ENCODE measurements at regions not wholly inside any gene's neighbourhood (a gene's known extent, or its start where the extent isn't known, plus 50 kb on each side); places are given as distances from the start of the nearest gene placed in this dataset.

DNA sequence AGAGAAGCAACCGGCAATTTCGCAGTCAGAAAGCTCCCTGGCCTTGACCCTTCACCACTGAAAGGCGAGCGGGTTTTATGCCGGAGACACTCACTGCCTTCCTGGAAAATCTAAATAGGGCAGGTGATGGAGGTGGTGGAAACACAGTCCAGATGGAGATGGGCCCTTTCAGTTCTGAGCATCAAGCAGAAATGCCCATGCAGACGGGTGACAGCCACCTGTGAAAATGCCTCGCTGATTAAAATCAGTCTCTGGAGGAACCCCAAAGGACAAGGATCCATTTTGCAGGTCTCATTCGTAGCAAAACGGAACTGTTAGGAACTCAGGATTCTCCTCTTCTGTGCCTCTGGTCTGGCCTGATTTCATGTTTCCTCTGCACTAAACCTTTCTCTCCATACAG is 74.2 kb downstream of the FZD10 start:
- TF ChIP-seq, protein P1, sequence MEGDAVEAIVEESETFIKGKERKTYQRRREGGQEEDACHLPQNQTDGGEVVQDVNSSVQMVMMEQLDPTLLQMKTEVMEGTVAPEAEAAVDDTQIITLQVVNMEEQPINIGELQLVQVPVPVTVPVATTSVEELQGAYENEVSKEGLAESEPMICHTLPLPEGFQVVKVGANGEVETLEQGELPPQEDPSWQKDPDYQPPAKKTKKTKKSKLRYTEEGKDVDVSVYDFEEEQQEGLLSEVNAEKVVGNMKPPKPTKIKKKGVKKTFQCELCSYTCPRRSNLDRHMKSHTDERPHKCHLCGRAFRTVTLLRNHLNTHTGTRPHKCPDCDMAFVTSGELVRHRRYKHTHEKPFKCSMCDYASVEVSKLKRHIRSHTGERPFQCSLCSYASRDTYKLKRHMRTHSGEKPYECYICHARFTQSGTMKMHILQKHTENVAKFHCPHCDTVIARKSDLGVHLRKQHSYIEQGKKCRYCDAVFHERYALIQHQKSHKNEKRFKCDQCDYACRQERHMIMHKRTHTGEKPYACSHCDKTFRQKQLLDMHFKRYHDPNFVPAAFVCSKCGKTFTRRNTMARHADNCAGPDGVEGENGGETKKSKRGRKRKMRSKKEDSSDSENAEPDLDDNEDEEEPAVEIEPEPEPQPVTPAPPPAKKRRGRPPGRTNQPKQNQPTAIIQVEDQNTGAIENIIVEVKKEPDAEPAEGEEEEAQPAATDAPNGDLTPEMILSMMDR (IDR thresholded peaks at IDR 0.05) = no peak
- no peak overlapping the region for H3K9ac ChIP-seq (ENCODE audit: low read depth in 2 of 2, low read length in 2 of 2)
- intact Hi-C loops (cut with DNase I) = no loop called here
- H3K4me3 ChIP-seq = no peak overlapping the region
- H3K27ac ChIP-seq = no peak overlapping the region
- no peak for DNase-seq
- H3K36me3 ChIP-seq = no peaks in the 10 kb centered on the region
- no peaks in the 10 kb centered on the region for H3K9me3 ChIP-seq
- H3K27me3 ChIP-seq = no peaks in the 10 kb centered on the region
- no peaks in the 10 kb centered on the region for H3K4me1 ChIP-seq

DNA sequence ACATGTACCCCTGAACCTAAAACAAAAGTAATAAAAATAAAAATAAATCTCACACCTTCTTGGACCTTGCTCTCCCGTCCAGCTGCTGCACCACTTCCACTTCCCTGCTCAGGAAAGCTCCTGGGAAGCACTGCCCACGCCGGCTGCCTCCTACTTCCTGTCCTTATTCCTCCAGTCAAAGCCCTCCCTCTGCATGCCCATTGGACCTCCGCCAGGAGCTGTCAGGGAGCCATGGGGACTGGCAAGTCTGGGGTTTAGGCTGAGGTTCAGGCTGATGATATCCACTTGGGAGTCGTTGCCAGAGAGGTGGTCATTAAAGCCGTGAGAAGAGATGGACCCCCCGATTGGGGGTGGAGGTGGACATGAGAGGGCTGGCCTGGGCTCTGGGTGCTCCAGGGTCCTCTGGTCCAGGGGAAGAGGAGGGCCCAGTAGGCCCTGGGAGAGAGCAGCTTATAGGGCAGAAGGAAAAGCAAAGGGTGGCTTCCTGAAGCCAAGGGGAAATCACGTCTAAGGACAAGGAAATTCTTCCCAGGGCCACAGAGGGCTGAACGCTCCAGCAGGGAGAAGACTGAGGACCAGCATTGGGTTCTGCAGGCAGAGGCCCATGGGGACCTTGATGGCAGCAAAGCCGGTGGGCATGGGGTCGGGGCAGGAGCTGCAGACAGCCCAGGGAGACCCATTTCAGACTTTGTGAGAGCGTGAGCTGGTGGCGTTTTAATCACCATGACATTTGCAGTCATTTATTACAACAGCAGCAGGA is 78.7 kb downstream of the FZD10 start:
- H3K27me3 ChIP-seq = no peaks in the 10 kb centered on the region
- no peak overlapping the region for H3K27ac ChIP-seq
- no peaks in the 10 kb centered on the region for H3K4me1 ChIP-seq
- DNase-seq = no peak
- H3K9me3 ChIP-seq = no peaks in the 10 kb centered on the region
- H3K4me3 ChIP-seq = no peak overlapping the region
- H3K9ac ChIP-seq (ENCODE audit: low read depth in 2 of 2, low read length in 2 of 2) = no peak overlapping the region
- H3K36me3 ChIP-seq = no peaks in the 10 kb centered on the region
- intact Hi-C loops (cut with DNase I) = no loop called here
- TF ChIP-seq, protein P1 (IDR thresholded peaks at IDR 0.05) = no peak

DNA sequence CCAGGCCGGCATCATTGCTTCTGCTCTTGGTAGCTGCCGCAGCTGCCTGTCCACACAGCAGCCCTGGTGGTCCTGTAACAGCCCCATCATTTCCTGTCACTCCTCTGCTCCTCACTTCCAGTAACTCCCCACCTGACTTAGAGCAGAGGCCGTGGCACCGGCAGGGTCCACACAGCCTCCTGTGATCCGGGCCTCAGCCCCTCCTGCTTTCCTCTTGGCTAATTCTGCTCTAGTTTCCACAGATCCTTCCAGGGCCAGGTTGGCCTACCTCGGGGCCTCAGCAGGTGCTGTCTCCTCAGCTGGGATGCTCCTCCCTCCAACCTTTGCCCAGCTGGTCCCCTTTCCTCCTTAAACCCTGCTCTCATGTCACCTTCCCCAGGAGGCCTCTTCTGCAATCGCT is 80.2 kb downstream of the FZD10 start:
- DNase-seq = no peak
- Histone ChIP-seq H3K4me1 (no peaks in the 10 kb centered on the region), H3K36me3 (no peaks in the 10 kb centered on the region), H3K27me3 (no peaks in the 10 kb centered on the region), H3K9ac (ENCODE audit: low read depth in 2 of 2, low read length in 2 of 2) (no peak overlapping the region), H3K27ac (no peak overlapping the region), H3K9me3 (no peaks in the 10 kb centered on the region), H3K4me3 (no peak overlapping the region)
- TF ChIP-seq, protein P1 (IDR thresholded peaks at IDR 0.05) = no peak
- intact Hi-C loops (cut with DNase I) = no loop called here

DNA sequence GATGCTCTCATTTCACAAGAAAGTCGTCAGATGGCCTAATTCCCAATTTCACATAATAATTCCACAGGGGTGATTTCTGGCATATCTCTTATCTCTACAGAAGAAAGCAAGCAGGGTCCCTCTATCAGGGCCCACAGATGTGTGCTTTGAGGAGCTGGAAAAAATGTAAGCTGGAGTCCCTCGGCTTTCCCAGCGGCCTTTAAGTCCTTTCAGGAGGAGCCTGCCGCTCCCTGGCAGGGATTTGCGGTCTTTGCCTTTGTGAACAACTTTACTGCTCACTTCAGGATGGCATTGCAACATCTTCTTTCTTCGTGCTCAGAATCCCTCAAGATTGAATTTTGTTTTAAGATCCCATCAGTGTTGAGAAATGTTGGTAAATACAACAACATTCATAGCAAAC is 83.0 kb downstream of the FZD10 start:
- no peak overlapping the region for H3K9ac ChIP-seq (ENCODE audit: low read depth in 2 of 2, low read length in 2 of 2)
- H3K27me3 ChIP-seq = no peaks in the 10 kb centered on the region
- no peaks in the 10 kb centered on the region for H3K9me3 ChIP-seq
- H3K4me1 ChIP-seq = no peaks in the 10 kb centered on the region
- no peak overlapping the region for H3K27ac ChIP-seq
- no peak overlapping the region for H3K4me3 ChIP-seq
- H3K36me3 ChIP-seq = no peaks in the 10 kb centered on the region
- intact Hi-C loops (cut with DNase I) = no loop called here
- TF ChIP-seq, protein P1 (IDR thresholded peaks at IDR 0.05) = no peak
- no peak for DNase-seq

DNA sequence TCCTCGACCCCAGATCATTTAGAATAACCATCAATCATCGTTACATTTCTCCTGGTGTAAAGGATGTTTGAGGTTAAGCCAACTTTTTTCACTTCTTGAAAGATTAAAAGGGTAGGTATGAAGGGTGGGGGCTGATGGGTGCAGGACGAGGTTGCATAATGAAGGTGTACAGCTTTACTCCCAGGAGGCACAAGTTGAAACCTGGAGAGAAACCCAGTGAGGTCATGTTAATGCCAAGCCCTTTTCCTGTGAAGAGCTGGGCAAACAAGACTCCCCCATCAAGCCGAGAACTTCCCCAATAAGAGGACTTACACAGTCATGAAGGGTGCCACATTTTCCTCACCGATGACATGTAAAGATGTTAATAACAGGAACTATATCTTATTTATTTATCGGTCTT is 84.3 kb downstream of the FZD10 start:
- intact Hi-C loops (cut with DNase I) = no loop called here
- H3K9me3 ChIP-seq = no peaks in the 10 kb centered on the region
- H3K4me1 ChIP-seq = no peaks in the 10 kb centered on the region
- H3K27ac ChIP-seq = no peak overlapping the region
- no peaks in the 10 kb centered on the region for H3K36me3 ChIP-seq
- H3K9ac ChIP-seq (ENCODE audit: low read depth in 2 of 2, low read length in 2 of 2) = no peak overlapping the region
- H3K4me3 ChIP-seq = no peak overlapping the region
- no peak for DNase-seq
- TF ChIP-seq, protein P1 (IDR thresholded peaks at IDR 0.05) = no peak
- H3K27me3 ChIP-seq = no peaks in the 10 kb centered on the region

All from colonic mucosa (tissue), 4 donors.